ENCODE measurements at regions not wholly inside any gene's neighbourhood (a gene's known extent, or its start where the extent isn't known, plus 50 kb on each side); places are given as distances from the start of the nearest gene placed in this dataset.

DNA sequence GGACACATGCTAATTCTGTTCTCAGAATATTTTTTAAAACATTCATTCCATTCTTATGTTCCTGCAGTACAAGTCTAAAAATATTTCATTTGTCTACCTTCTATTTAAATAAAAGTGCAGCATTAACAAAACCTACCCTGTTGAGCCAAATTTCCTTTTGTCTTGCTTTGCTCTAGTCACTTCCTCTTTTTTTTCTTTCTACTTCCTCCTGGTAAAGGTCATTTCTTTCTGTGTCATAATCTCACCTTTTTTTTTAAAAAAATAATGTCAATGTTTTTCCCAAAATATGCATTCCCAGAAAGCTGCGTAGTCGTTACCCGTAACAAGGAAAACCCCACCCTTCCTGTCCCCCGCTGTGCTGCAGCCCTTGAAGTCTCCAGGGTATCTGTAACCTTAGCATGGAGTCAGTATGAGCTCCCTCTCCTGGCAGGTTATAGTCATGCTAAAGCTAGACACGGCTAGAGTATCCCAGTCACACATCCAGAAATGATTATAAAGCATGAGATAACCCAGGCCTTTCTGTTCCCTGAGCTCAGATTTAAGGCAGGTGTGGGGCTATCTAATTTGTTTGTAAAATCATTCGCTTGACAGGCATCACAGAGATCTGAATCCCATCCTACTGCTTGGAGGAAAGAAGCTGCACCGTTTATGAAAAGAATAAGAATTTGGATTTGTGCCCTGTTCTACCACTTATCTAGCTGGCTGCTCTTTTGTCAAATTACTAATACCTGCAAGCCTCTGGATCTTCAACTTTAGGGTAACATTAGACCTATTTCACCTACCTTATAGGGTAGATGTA lies 51.1 kb upstream of the EED start:
- peak; percentile 85 for DNase-seq (ENCODE audit: low spot score)

DNA sequence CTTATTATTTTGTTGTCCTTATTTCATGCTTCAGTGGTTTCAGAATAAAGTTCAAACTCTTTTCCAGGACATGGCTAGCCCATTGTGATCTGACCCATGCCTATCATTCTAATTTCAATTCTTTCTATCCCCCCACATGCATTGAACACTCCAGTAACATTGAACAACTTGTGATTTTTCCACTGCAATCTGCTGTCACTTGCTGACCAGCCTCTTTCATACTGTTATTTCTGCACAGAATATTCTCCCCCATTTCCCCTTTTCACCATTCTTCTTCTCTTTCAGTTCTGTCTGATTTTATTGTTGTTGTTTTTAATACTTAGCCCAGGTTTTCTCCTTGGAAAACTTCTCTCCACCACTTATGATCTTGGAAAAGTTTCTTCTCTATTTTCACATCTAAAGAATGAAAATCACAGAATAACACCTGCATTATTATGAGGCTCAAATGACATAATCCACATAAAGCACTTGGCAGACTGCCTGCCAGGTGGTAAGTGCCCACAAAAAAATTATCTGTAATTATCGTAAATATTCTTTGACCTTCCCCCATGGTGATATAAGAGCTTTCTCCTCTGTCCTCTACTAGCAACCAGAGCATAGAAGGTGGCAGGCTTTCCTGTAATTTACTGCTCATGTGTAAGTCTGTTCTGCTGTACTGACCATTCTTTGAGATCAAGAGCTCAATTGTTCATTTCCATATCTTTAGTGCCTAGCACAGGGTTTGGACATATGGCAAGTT lies 51.9 kb upstream of the EED start:
- no peak for DNase-seq (ENCODE audit: low spot score)

- no peak for DNase-seq (ENCODE audit: low spot score)
Measured at GRCh38 chr11:86191874-86192273, 52.7 kb upstream of the EED start.

- DNase-seq (ENCODE audit: low spot score) = no peak
Measured at GRCh38 chr11:86187027-86187426, 57.5 kb upstream of the EED start.

GRCh38 chr11:86186386-86186785 lies 58.2 kb upstream of the EED start:
- DNase-seq (ENCODE audit: low spot score) = no peak

DNA sequence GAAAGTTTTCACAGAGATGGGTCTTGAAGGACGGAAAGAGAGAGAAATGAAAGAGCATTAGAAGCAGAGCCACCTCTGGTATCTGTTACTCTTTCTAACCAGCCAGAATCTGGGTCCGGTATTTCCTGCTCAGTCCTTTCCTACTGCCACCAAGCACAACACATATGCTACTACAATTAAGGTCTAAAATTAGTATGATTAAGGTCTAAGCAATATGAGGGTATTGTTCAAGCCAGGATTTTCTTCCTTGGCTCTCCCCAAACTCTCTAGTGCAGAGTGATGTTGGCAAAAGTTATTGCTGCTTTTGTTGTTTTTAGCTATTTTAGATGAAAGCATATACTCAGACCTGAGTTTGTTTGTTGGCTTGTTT lies 59.2 kb upstream of the EED start:
- DNase-seq (ENCODE audit: low spot score) = no peak

- no peak for DNase-seq (ENCODE audit: low spot score)
Measured at GRCh38 chr11:86184728-86185380, 59.7 kb upstream of the EED start.

- DNase-seq (ENCODE audit: low spot score) = no peak
Measured at GRCh38 chr11:86183694-86184093, 60.9 kb upstream of the EED start.

DNA sequence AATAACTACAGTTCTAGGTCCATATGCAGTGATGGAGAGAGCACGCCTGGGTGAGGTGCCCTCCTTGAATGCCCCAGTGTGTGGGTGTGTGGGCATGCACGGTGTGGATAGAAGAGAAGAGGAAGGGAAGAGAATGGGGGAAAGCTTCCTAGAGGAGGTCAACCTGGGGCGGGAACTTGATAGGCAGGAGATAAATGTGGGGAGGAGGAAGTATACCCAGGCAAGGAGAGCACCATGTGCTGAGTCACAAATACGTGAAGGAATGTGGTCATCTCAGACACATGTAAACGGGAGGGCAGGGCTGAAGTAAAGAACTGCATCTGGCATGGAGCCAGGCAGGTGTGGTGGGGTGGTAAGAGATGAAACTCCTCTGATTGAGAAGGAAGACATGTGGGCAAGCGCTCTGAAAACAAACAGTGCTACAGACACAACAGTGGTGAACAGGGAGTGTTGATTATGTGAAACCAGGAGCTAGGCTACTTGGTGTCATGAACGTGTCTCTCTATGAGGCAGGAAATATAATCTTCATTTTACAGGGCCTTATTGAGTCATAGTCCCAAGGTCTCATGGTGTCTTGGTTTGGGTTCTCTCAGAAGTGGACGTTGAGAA lies 61.5 kb upstream of the EED start:
- DNase-seq (ENCODE audit: low spot score) = no peak

DNA sequence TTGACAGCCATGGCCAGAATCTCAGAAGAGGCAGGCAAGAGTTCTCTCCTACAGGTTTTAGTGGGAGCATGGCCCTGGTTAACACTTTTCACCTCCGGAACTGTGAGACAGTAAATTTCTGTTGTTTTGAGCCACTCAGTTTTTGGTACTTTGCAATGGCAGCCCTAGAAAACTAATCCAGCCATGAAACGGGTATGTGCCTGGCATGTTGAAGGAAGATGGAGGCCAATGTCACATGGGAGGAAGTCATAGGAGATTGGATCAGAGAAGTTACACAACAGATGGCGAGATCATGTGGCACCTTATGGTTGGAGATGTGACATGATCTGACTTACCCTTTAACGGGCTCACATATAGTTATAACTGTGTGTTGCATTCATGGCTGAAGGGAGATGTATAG lies 63.2 kb upstream of the EED start:
- no peak for DNase-seq (ENCODE audit: low spot score)

GRCh38 chr11:86180851-86181250 lies 63.7 kb upstream of the EED start:
- DNase-seq (ENCODE audit: low spot score) = no peak

DNA sequence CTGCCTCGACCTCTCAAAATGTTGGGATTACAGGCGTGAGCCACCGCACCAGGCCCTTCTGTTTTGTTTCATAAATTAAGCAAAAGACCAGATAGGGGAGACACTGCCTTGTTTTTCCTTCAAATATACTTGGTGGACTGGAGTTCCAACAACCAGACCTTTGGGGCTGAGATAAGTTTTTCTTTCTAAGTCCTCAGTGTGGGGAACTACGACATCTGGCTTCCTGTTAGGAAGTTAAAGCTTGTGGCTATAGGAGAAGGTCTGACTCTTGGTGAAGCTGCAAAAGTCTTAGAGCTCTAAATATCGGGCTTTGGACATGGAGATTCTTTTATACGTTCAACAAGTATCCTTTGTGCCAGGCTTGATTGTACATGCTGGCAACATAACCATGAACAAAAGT lies 64.1 kb upstream of the EED start:
- DNase-seq (ENCODE audit: low spot score) = no peak

- no peak for DNase-seq (ENCODE audit: low spot score)
Measured at GRCh38 chr11:86179646-86180064, 64.9 kb upstream of the EED start.

DNA sequence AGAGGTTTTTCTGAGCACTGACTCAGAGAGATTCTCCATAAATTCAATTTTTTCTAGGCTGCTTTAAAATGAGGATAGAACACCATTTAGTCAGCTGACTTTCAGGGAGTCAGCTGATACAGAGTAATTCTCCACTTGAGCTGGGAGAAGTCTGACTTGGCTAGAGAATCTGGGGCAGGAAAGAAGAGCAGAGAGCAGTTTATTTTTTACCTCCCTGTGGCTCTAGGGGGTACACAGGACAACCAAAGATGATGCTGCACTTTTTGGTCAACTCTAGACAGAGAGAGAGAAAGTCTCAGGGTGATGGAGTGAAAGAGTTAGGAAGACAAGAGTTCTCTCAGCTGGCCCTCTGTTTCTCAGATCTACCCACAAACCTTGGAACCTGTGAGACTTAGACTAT lies 67.3 kb upstream of the EED start:
- no peak for DNase-seq (ENCODE audit: low spot score)

- peak; percentile 68 for DNase-seq (ENCODE audit: low spot score)
Measured at GRCh38 chr11:86176165-86176884, 68.2 kb upstream of the EED start.

GRCh38 chr11:86175626-86176025 lies 68.9 kb upstream of the EED start:
- no peak for DNase-seq (ENCODE audit: low spot score)

DNA sequence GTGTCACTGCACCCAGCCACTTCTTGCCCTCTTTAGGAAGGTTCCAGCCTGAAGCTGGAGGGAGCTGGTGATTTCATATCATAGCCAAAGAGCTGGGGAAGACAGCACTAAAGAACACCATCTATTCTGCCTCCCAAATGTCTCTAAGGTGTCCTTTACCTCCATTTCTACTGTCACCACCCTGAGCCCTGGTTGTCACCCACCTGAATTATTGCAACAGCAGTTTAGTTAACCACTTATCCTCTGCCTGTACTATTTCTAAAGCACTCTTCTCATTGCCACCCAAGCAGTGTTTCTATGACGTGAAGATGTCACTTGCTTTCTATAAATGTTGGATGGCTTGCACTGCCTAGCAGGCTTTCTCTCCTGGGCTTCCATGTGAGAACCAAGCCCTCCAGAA lies 69.4 kb upstream of the EED start:
- DNase-seq (ENCODE audit: low spot score) = no peak

- DNase-seq (ENCODE audit: low spot score) = no peak
Measured at GRCh38 chr11:86174101-86175046, 70.2 kb upstream of the EED start.

GRCh38 chr11:86172894-86173293 lies 71.7 kb upstream of the EED start:
- no peak for DNase-seq (ENCODE audit: low spot score)

DNA sequence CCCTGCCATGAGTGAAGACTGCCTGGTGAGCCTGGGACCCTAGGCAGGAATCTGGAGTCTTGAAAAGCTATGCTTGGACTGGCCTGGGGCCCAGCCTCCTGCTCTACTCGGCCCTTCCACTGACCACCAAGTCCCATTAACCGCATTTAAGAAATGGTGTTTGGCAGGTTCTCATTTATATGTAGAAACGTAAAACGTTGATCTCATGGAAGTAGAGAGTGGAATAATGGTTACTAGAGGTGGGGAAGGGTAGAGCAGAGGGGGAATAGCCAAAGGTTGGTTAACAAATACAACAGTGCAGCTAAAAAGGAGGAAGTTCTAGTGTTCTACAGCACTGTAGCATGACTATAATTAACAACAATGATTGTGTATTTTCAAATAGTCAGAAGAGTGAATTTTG lies 72.9 kb upstream of the EED start:
- DNase-seq (ENCODE audit: low spot score) = no peak

All from putamen (tissue), 1 donor.